ENCODE measurements at regions not wholly inside any gene's neighbourhood (a gene's known extent, or its start where the extent isn't known, plus 50 kb on each side); places are given as distances from the start of the nearest gene placed in this dataset.

DNA sequence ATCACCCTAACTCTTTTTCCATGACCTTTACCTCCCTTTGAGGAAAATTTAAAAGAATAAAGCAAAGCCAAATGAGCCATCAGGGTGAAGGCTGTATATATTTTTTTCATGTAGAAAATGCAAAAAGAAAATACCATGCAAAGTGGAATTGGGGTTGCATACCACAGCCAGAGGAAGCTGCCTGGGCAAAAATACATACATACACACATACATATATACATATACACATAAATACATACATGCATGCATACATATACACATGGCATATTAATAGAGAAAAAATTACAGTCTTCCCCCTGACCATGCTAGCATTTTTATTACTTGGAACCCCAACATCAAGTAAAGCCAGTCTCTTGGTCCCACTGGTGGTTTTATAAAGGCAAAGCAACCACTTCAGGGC, 63.7 kb upstream of the TMCO5A start:
- DNase-seq (ENCODE audit: low read depth in 2 of 2) = no peak

DNA sequence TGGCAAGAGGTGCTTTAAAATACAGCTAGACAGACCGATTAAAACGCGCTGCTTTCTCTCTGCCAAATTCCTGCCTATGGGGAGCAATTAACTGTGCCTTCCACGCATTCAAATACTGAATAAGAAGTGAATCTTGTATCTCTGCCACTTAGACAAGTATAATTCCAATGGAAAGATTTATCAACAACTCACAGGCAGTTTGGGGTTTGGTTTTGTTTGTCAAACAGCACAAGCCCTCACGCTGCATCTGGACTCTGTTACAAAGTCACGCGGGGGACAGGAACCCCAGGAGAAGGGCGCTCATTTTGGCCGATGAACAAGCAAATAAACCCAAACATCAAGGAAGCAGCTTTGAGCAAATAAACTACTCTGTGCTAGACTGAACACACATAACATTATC, 61.8 kb upstream of the TMCO5A start:
- DNase-seq (ENCODE audit: low read depth in 2 of 2) = no peak

DNA sequence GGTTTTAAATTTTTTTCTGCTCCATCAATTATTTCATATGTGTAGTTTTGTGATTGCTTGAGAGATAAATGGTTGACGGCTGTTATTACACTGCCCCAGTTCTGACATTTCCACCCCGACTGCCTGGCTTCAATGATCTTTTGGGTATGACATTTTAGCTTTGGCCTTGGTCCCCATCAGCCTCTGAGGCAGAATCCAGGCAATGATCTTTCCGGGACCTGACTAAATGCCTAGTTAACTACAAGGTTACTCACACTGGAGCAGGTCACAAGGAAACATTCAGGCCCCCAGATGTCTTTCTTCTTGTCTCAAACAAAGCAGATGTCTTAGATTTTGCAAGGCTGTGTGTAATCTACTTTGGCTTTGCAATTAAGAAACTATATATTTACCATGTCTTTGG, 61.1 kb upstream of the TMCO5A start:
- no peak for DNase-seq (ENCODE audit: low read depth in 2 of 2)

DNA sequence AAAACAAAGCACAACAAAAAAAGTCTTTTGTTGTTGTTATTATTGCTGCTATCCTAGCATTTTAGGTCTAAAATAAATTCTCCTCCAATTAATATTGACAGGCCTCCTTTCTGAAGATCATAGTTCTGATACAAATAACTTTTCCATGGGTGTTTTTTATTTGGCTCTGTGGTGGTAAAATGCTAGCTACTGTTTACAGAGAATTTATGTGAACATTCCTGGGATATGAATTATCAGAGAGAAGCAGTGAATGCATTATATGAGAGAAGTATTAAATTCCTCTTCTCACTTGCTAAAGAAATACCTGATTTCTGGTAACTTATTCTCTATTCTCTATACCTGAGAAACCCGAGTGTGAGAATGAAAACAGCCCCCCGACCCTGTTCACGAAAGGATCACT, 57.5 kb upstream of the TMCO5A start:
- no peak for DNase-seq (ENCODE audit: low read depth in 2 of 2)

DNA sequence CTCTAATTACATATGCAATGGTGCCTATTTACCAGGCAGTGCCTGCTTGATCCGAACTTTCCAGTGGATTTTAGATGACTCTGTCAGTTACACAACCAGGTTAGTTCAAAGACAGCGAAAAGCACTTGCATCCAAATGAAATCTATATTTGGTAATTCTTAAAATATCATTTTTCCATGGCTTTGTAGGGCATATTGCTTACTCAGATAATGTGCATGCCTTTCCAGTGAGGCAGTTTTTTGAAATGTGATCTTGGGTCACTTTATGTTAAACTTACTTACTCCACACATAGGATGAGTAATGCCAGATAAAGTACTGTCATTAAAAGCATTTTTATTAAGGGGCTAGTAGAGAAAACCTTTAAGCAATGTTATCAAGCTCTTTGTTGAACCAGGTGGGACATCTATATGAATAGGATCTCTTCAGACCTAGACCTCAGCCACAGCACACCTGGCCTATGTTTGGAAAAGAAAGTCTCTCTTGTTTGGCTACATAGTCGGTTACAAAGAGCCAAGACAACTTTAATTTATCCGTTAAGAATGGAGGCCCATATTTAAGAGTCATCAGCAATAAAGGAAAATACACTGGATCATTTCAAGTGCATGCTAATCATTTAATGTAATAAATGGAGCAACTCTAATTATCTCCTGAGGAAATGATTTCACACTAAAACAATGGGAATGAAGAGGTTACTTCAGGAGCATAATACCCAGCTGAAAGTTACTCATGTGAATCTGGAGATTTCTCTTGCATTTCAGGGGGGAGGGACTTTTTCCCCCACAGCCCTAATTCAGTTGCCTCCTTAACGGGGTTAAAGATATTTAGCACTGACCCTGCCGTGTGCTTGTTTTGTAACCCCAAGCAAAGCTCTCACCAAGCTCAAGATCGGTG, 56.3 kb upstream of the TMCO5A start:
- DNase-seq (ENCODE audit: low read depth in 2 of 2) = peak; percentile 85 to 86

DNA sequence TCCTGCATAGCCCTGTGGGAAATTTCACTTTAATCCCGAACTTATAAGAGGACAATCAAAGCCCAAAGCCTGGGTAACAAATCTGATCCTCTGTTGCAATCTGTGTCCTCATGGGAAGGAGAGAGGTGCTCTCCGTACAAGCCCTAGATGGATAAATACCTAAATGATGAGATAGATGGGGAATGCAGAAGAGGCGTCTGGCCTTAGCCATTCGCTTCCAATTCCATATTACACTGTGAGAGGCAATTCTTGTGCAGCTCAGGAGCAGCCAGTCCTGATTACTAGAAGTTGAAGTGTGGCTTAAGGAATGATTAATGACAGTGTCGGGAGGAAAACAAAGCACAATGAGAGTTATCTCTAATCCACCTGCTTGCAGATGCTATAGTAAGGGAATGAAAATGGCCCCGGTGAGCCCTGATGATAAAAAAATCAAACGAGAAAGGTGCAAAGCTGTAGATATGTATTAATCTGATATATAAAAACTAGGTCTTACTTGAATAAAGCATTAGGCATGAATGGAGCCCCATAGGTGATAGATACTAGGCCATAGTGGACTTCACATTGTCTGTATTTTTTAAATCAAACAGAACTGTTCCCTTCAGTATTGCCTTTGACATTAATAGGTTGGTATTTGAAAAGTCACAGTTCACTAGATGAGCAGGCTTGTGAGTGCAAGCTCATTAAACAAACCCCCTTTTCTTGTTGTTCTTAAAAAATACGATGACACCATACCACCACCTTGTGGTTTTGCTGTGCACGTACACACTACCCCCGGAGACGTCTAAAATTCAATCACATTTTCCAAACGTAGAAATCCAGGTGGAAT, 54.2 kb upstream of the TMCO5A start:
- peak; percentile 68 to 72 for DNase-seq (ENCODE audit: low read depth in 2 of 2)

DNA sequence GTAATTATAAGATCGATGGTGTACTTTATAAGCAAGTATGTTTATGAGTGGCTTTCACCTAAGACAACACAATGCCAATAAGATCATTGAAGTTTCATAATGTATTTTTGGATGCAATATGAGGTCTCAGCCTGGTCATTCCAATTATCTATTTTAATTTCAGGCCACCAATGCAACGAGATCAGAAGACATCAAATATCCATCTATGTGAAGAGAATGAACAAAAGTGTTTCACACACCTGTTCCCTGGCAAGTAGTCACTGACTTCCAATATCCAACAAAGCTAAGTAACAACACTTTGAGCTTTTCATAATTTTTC, 53.6 kb upstream of the TMCO5A start:
- DNase-seq (ENCODE audit: low read depth in 2 of 2) = no peak

DNA sequence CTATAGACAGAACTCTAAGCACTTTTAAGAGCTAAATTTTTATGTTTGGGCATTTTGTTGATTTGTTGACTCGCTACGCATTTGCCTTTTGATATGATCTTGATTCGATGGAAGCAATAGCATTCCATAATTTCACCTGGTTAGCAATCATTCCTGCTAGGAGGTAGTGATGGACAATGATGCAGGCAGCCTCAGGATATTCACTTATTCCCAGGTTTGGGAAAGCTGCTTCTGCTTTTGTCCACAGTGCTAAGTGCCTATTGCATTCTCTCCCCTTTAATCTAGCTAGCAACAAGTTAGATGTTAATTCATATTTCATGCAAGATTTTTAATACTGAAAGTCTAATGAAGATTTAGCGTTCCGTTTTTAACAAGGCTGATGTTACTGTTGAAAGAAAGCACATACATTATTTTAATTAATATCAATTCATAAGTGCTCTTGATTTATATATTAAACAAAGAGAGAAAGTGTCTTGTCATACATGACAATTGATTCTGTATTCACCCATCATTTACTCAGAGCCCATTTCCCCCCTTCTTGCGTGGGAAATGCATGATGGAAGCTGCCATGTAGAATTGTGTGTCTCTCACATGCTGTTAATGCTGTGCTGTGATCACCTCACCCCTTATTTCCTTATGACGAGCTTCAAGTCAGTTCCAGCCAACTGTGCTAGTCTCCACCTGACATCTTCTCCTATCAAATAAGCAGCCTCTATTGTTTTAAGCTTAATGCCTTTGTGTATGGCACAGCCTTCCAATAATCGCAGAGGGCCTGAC, 53.0 kb upstream of the TMCO5A start:
- DNase-seq (ENCODE audit: low read depth in 2 of 2) = no peak

DNA sequence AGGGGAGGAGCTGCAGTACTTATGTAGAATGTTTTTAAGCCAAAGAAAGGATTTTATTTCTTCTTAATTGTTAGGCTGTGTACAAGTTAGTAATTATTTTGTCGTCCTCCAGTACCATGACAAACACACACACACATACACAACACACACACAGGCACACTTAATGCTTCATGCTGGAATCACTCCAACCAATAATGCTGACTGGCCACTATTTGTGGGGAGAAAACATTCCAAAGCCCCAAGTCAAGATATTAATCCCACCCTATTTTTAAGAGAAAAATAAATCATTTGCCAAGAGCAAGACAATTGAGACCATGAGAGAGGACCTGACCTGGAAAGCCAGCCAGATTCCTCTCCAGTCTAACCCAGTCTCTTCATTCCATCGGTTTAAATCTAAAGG, 51.8 kb upstream of the TMCO5A start:
- no peak for DNase-seq (ENCODE audit: low read depth in 2 of 2)

Data from fibroblast of skin of left quadriceps (primary cell).